Ishikawa (cell line): ENCODE measurements at regions not wholly inside any gene's neighbourhood (a gene's known extent, or its start where the extent isn't known, plus 50 kb on each side); places are given as distances from the start of the nearest gene placed in this dataset.

Source experiments
- CEBPB ChIP-seq: IDR thresholded peaks from 2 replicates; pipeline ENCODE4 v1.6.1; 2012
- CREB1 ChIP-seq: IDR thresholded peaks from 2 replicates; pipeline ENCODE4 v1.6.1; 2012; ENCODE audit warnings: low read depth
- EGR1 ChIP-seq: IDR thresholded peaks from 2 replicates; pipeline ENCODE4 v1.6.1; 2012
- EP300 ChIP-seq: IDR thresholded peaks from 2 replicates; pipeline ENCODE4 v1.6.1; 2012; ENCODE audit warnings: borderline replicate concordance
- FOXM1 ChIP-seq: IDR thresholded peaks from 2 replicates; pipeline ENCODE4 v1.6.1; 2012; ENCODE audit warnings: low read depth, borderline replicate concordance
- NFIC ChIP-seq: IDR thresholded peaks from 2 replicates; pipeline ENCODE4 v1.6.1; 2012
- RAD21 ChIP-seq: IDR thresholded peaks from 2 replicates; pipeline ENCODE4 v1.6.1; 2012; ENCODE audit warnings: low read depth
- TAF1 ChIP-seq: IDR thresholded peaks from 2 replicates; pipeline ENCODE4 v1.6.1; 2012; ENCODE audit warnings: low read depth, mild to moderate bottlenecking
- TCF12 ChIP-seq: IDR thresholded peaks from 2 replicates; pipeline ENCODE4 v1.6.1; 2012; ENCODE audit warnings: low read depth
- TEAD4 ChIP-seq: IDR thresholded peaks from 2 replicates; pipeline ENCODE4 v1.6.1; 2012
- YY1 ChIP-seq: IDR thresholded peaks from 2 replicates; pipeline ENCODE4 v1.6.1; 2012; ENCODE audit warnings: low read depth
- ZBTB7A ChIP-seq: IDR thresholded peaks from 2 replicates; pipeline ENCODE4 v1.6.1; 2012; ENCODE audit warnings: low read depth
- TF ChIP-seq, protein P1 (sequence below): IDR thresholded peaks from 2 replicates; pipeline ENCODE4 v1.6.1; 2012
- TF ChIP-seq, protein P2 (sequence below): IDR thresholded peaks from 2 replicates; pipeline ENCODE4 v1.6.1; 2012
- TF ChIP-seq, protein P3 (sequence below): IDR thresholded peaks from 2 replicates; pipeline ENCODE4 v1.6.1; 2012; ENCODE audit warnings: low read depth, mild to moderate bottlenecking

GRCh38 chr1:190754666-190755065 is 277.0 kb upstream of the BRINP3 start:
- TF ChIP-seq EP300 (no peak), RAD21 (no peak), CEBPB (no peak), FOXM1 (no peak)
- TF ChIP-seq, protein P1, sequence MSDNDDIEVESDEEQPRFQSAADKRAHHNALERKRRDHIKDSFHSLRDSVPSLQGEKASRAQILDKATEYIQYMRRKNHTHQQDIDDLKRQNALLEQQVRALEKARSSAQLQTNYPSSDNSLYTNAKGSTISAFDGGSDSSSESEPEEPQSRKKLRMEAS, result no peak

DNA sequence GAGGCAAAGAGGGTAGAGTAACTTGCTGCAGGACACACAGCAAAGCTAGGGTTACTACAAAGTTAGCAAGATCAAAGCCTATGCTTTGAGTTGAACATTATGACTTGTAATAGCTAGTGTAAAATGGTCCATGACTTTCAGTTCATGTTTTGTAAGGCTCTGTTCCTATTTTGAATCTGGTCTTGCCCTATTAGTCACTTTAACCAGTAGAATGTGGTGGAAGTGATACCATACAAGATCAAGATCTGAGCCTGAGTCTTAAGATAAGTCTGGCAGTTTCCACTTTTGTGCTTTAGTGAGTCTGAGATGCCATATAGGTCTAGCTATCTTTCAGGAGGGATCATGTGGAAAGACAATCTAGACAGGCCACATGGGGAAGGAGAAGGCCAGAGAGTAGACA is 282.1 kb upstream of the BRINP3 start:
- TF ChIP-seq, protein P1, result no peak
- TF ChIP-seq CEBPB, result no peak
- no peak for TF ChIP-seq RAD21

GRCh38 chr1:190762325-190762724 is 284.7 kb upstream of the BRINP3 start:
- TF ChIP-seq TAF1 (no peak), CREB1 (no peak)
- TF ChIP-seq, protein P2, sequence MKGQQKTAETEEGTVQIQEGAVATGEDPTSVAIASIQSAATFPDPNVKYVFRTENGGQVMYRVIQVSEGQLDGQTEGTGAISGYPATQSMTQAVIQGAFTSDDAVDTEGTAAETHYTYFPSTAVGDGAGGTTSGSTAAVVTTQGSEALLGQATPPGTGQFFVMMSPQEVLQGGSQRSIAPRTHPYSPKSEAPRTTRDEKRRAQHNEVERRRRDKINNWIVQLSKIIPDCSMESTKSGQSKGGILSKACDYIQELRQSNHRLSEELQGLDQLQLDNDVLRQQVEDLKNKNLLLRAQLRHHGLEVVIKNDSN, result no peak
- TF ChIP-seq, protein P3, sequence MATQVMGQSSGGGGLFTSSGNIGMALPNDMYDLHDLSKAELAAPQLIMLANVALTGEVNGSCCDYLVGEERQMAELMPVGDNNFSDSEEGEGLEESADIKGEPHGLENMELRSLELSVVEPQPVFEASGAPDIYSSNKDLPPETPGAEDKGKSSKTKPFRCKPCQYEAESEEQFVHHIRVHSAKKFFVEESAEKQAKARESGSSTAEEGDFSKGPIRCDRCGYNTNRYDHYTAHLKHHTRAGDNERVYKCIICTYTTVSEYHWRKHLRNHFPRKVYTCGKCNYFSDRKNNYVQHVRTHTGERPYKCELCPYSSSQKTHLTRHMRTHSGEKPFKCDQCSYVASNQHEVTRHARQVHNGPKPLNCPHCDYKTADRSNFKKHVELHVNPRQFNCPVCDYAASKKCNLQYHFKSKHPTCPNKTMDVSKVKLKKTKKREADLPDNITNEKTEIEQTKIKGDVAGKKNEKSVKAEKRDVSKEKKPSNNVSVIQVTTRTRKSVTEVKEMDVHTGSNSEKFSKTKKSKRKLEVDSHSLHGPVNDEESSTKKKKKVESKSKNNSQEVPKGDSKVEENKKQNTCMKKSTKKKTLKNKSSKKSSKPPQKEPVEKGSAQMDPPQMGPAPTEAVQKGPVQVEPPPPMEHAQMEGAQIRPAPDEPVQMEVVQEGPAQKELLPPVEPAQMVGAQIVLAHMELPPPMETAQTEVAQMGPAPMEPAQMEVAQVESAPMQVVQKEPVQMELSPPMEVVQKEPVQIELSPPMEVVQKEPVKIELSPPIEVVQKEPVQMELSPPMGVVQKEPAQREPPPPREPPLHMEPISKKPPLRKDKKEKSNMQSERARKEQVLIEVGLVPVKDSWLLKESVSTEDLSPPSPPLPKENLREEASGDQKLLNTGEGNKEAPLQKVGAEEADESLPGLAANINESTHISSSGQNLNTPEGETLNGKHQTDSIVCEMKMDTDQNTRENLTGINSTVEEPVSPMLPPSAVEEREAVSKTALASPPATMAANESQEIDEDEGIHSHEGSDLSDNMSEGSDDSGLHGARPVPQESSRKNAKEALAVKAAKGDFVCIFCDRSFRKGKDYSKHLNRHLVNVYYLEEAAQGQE, result no peak

- TF ChIP-seq TCF12 (no peak), EP300 (no peak), TAF1 (no peak), RAD21 (no peak), ZBTB7A (no peak)
- TF ChIP-seq, protein P1, result no peak
- TF ChIP-seq, protein P2, result no peak
These were observed 315.2 kb upstream of the BRINP3 start for GRCh38 chr1:190792873-190793272.

DNA sequence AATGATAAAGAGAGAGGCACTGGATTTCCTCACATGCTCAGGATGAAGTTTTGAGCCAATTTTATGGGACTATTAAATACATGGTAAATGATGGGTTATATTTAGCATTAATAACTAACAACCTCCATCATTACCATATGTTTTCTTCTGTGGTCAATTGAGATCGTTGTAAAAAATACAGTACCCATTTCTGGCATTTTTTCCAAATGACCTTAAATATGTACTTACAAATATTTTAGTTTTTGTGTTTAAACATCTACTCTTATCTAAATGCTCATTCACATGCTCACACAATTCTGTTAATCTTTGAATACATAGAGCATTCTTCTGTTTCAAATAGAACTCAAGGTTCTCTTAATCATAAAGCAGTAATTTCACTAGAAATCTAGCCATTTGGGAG is 330.0 kb upstream of the BRINP3 start:
- TF ChIP-seq EGR1 (no peak), TEAD4 (no peak), TCF12 (no peak), RAD21 (no peak)
- TF ChIP-seq, protein P2, result no peak

GRCh38 chr1:190808035-190808434 is 330.4 kb upstream of the BRINP3 start:
- TF ChIP-seq TEAD4 (no peak), NFIC (no peak), YY1 (no peak), CEBPB (no peak), TCF12 (no peak), CREB1 (no peak), TAF1 (no peak), EGR1 (no peak), RAD21 (no peak), ZBTB7A (no peak), EP300 (no peak), FOXM1 (no peak)
- TF ChIP-seq, protein P1, result no peak
- TF ChIP-seq, protein P2, result no peak
- TF ChIP-seq, protein P3, result no peak
